Uterus (tissue), 2 donors: ENCODE measurements at regions not wholly inside any gene's neighbourhood (a gene's known extent, or its start where the extent isn't known, plus 50 kb on each side); places are given as distances from the start of the nearest gene placed in this dataset.

Experiments used
- CTCF ChIP-seq, 4 experiments: fragments of 200-600 bp in 2 of 4; fragments of 450-650 bp in 2 of 4; sonication (generic) in 2 of 4; IDR thresholded peaks; one replicate each; pipeline ENCODE4 v1.5.1; 2016 to 2019; ENCODE audit warnings: antibody characterized with exemption in 4 of 4, mild to moderate bottlenecking in 2 of 4, moderate library complexity in 1 of 4
- POLR2A ChIP-seq, 2 donors: fragments of 450-650 bp; IDR thresholded peaks; one replicate each; pipeline ENCODE4 v1.6.1; 2016; ENCODE audit warnings: antibody characterized with exemption in 2 of 2, mild to moderate bottlenecking in 1 of 2, moderate library complexity in 1 of 2

- TF ChIP-seq CTCF (IDR thresholded peaks at IDR 0.05) (no peak), POLR2A (IDR thresholded peaks at IDR 0.05) (no peak)
Measured at GRCh38 chr4:123862812-123863211, 466.2 kb downstream of the SPRY1 start.
